Uterus (tissue), 3 donors: ENCODE measurements at regions not wholly inside any gene's neighbourhood (a gene's known extent, or its start where the extent isn't known, plus 50 kb on each side); places are given as distances from the start of the nearest gene placed in this dataset.
"Not testable (repeated sequence)": the region's sequence is repeated elsewhere in the genome, so short reads cannot be mapped to it uniquely, and the experiment has no call there.

Experiments
- DNase-seq, 2 donors: peaks; one replicate each; pipeline ENCODE4 v3.0.0-alpha.2; 2019 to 2020
- H3K27ac ChIP-seq, 2 donors: fragments of 200-600 bp; sonication (generic); 1 replicate in 1 of 2; 2 replicates in 1 of 2; pipeline ENCODE4 v1.5.1; 2016 to 2018
- H3K27me3 ChIP-seq, 2 donors: fragments of 200-600 bp; sonication (generic); one replicate each; pipeline ENCODE4 v1.5.1; 2018 to 2019; ENCODE audit warnings: control low read depth in 1 of 2
- H3K36me3 ChIP-seq, 2 donors: fragments of 200-600 bp; sonication (generic); one replicate each; pipeline ENCODE4 v1.5.1; 2019; ENCODE audit warnings: control low read depth in 1 of 2
- H3K4me1 ChIP-seq, 2 donors: fragments of 200-600 bp; sonication (generic); one replicate each; pipeline ENCODE4 v1.5.1; 2018 to 2019; ENCODE audit warnings: control low read depth in 1 of 2
- H3K4me3 ChIP-seq, 2 donors: fragments of 200-600 bp; sonication (generic); 1 replicate in 1 of 2; 2 replicates in 1 of 2; pipeline ENCODE4 v1.5.1; 2018 to 2019; ENCODE audit warnings: mild to moderate bottlenecking in 1 of 2
- H3K9me3 ChIP-seq, 2 donors: fragments of 200-600 bp; sonication (generic); one replicate each; pipeline ENCODE4 v1.5.1; 2019; ENCODE audit warnings: control low read depth in 1 of 2
- POLR2A ChIP-seq, 2 donors: fragments of 450-650 bp; IDR thresholded peaks; one replicate each; pipeline ENCODE4 v1.6.1; 2016; ENCODE audit warnings: antibody characterized with exemption in 2 of 2, mild to moderate bottlenecking in 1 of 2, moderate library complexity in 1 of 2
- intact Hi-C: fragments of 100-400 bp; cut with DNase I; formaldehyde crosslinking; loops from one replicate; pipeline ENCODE4 v1.15.1; 2023; ENCODE audit warnings: low total_unique reads
- TF ChIP-seq, protein P1 (sequence below), 4 experiments: fragments of 200-600 bp in 2 of 4; fragments of 450-650 bp in 2 of 4; sonication (generic) in 2 of 4; IDR thresholded peaks; one replicate each; pipeline ENCODE4 v1.5.1; 2016 to 2019; ENCODE audit warnings: antibody characterized with exemption in 4 of 4, mild to moderate bottlenecking in 2 of 4, moderate library complexity in 1 of 4
- donor health status: DM: yes; HTN: yes; CAD: no.

GRCh38 chr1:79161077-79161476 is 154.5 kb upstream of the ADGRL4 start:
- Histone ChIP-seq H3K4me3 (no peak overlapping the region), H3K4me1 (no peaks in the 10 kb centered on the region), H3K9me3 (no peaks in the 10 kb centered on the region), H3K27ac (no peak overlapping the region), H3K27me3 (no peaks in the 10 kb centered on the region), H3K36me3 (no peaks in the 10 kb centered on the region)
- no peak for DNase-seq
- intact Hi-C loops, result no loop called here
- no peak for TF ChIP-seq POLR2A (IDR thresholded peaks at IDR 0.05)
- TF ChIP-seq, protein P1, sequence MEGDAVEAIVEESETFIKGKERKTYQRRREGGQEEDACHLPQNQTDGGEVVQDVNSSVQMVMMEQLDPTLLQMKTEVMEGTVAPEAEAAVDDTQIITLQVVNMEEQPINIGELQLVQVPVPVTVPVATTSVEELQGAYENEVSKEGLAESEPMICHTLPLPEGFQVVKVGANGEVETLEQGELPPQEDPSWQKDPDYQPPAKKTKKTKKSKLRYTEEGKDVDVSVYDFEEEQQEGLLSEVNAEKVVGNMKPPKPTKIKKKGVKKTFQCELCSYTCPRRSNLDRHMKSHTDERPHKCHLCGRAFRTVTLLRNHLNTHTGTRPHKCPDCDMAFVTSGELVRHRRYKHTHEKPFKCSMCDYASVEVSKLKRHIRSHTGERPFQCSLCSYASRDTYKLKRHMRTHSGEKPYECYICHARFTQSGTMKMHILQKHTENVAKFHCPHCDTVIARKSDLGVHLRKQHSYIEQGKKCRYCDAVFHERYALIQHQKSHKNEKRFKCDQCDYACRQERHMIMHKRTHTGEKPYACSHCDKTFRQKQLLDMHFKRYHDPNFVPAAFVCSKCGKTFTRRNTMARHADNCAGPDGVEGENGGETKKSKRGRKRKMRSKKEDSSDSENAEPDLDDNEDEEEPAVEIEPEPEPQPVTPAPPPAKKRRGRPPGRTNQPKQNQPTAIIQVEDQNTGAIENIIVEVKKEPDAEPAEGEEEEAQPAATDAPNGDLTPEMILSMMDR (IDR thresholded peaks at IDR 0.05), result no peak

DNA sequence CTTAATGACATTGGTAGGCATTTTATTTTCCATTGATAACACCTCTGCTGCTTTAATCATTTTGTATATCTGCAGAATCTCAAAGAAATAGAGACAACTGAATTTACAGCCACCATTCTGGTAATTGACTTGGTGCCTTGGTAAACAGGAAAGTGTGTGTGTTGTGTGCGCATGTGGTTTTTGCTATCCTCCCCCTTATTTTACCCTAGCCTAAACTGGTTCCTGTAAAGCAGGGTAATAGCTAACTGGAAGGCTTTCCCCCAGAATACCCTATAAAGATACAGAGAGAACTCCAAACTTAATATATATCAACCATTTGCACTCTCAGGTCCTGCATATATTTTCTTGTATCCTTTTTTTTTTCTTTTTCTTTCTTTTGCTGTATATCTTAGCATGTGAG is 149.5 kb upstream of the ADGRL4 start:
- no peaks in the 10 kb centered on the region for H3K27me3 ChIP-seq
- no peak overlapping the region for H3K27ac ChIP-seq
- TF ChIP-seq, protein P1 (IDR thresholded peaks at IDR 0.05), result no peak
- TF ChIP-seq POLR2A (IDR thresholded peaks at IDR 0.05), result no peak
- H3K36me3 ChIP-seq, result no peaks in the 10 kb centered on the region
- no peaks in the 10 kb centered on the region for H3K9me3 ChIP-seq
- H3K4me3 ChIP-seq, result no peak overlapping the region
- DNase-seq, result no peak
- H3K4me1 ChIP-seq, result no peaks in the 10 kb centered on the region
- intact Hi-C loops, result no loop called here

DNA sequence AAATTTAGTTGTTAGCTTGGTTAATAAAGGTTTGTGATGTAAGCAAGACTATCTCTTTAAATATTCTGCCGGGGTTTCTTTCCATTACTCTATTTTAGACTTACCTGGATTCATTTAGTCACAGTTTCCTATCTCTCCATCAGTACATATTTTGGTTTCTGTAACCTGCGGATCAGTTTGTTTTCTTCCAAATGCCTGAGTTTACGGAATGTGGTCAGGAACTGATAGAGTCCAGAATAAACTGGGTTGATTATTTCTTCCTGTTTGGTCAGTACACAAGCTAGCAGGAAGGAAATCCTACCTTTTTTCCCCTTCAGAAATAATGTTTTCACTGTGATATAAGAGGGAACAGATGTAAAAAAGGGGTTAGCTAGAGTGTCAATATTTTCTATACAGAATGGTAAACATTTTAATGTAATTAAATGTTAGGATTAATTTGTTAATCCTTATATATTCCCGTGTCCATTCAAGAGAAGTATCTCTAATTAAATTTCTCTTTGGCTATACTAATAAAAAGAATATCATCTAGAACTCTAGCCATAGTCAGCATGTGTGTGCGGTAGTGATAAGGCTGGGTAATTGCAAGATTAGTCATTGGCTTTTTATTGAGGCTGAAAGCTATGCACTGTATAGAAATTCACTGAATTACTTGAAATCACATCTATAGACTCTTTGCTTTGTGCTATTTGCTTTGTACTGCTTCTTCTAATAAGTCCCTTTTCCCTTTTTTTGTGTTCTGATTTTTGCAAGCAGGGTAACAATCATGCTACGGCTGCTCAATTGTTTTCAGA is 144.7 kb upstream of the ADGRL4 start:
- H3K9me3 ChIP-seq, result no peaks in the 10 kb centered on the region
- intact Hi-C loops, result no loop called here
- DNase-seq, result no peak

GRCh38 chr1:79150576-79150975 is 144.0 kb upstream of the ADGRL4 start:
- Histone ChIP-seq H3K9me3 (no peaks in the 10 kb centered on the region), H3K4me1 (no peaks in the 10 kb centered on the region)
- intact Hi-C loops, result no loop called here

More for the DNA sequence above, 144.7 kb upstream of the ADGRL4 start:
- Histone ChIP-seq H3K27me3 (no peaks in the 10 kb centered on the region), H3K36me3 (no peaks in the 10 kb centered on the region), H3K4me3 (no peak overlapping the region), H3K4me1 (no peaks in the 10 kb centered on the region), H3K27ac (no peak overlapping the region)
- TF ChIP-seq, protein P1 (IDR thresholded peaks at IDR 0.05), result no peak
- TF ChIP-seq POLR2A (IDR thresholded peaks at IDR 0.05), result no peak

GRCh38 chr1:79138227-79138626 is 131.7 kb upstream of the ADGRL4 start:
- intact Hi-C loops, DNase-seq, H3K9me3 ChIP-seq, H3K27ac ChIP-seq, H3K4me3 ChIP-seq, H3K4me1 ChIP-seq, H3K27me3 ChIP-seq, H3K36me3 ChIP-seq: not testable (repeated sequence)

More at GRCh38 chr1:79150576-79150975, 144.0 kb upstream of the ADGRL4 start:
- DNase-seq, result no peak
- Histone ChIP-seq H3K4me3 (no peak overlapping the region), H3K36me3 (no peaks in the 10 kb centered on the region), H3K27me3 (no peaks in the 10 kb centered on the region), H3K27ac (no peak overlapping the region)
- TF ChIP-seq, protein P1 (IDR thresholded peaks at IDR 0.05), result no peak
- TF ChIP-seq POLR2A (IDR thresholded peaks at IDR 0.05), result no peak
